ENCODE measurements at regions not wholly inside any gene's neighbourhood (a gene's known extent, or its start where the extent isn't known, plus 50 kb on each side); places are given as distances from the start of the nearest gene placed in this dataset.
"Not testable (repeated sequence)": the region's sequence is repeated elsewhere in the genome, so short reads cannot be mapped to it uniquely, and the experiment has no call there.

GRCh38 chr7:24110056-24110455, 173.9 kb upstream of the NPY start:
- no peak for DNase-seq (ENCODE audit: low read depth)
- no peak overlapping the region for H3K4me3 ChIP-seq (ENCODE audit: low read depth, low read length)
- no peak for TF ChIP-seq CTCF (IDR thresholded peaks at IDR 0.05; ENCODE audit: insufficient read depth, low read length)

GRCh38 chr7:24113506-24113905, 170.5 kb upstream of the NPY start:
- TF ChIP-seq CTCF (IDR thresholded peaks at IDR 0.05; ENCODE audit: insufficient read depth, low read length): no peak
- H3K4me3 ChIP-seq (ENCODE audit: low read depth, low read length): no peak overlapping the region
- DNase-seq (ENCODE audit: low read depth): no peak

GRCh38 chr7:24115661-24116060, 168.3 kb upstream of the NPY start:
- no peak overlapping the region for H3K4me3 ChIP-seq (ENCODE audit: low read depth, low read length)
- no peak for DNase-seq (ENCODE audit: low read depth)
- TF ChIP-seq CTCF (IDR thresholded peaks at IDR 0.05; ENCODE audit: insufficient read depth, low read length): no peak

- not testable (repeated sequence) for H3K4me3 ChIP-seq (ENCODE audit: low read depth, low read length); DNase-seq (ENCODE audit: low read depth)
These were observed 166.0 kb upstream of the NPY start for GRCh38 chr7:24117903-24118499.

GRCh38 chr7:24119852-24120251, 164.1 kb upstream of the NPY start:
- H3K4me3 ChIP-seq (ENCODE audit: low read depth, low read length): no peak overlapping the region
- TF ChIP-seq CTCF (IDR thresholded peaks at IDR 0.05; ENCODE audit: insufficient read depth, low read length): no peak
- no peak for DNase-seq (ENCODE audit: low read depth)

GRCh38 chr7:24123076-24123475, 160.9 kb upstream of the NPY start:
- TF ChIP-seq CTCF (IDR thresholded peaks at IDR 0.05; ENCODE audit: insufficient read depth, low read length): no peak
- peak; percentile 8 for DNase-seq (ENCODE audit: low read depth)
- no peak overlapping the region for H3K4me3 ChIP-seq (ENCODE audit: low read depth, low read length)

GRCh38 chr7:24125765-24126164, 158.2 kb upstream of the NPY start:
- no peak for TF ChIP-seq CTCF (IDR thresholded peaks at IDR 0.05; ENCODE audit: insufficient read depth, low read length)
- H3K4me3 ChIP-seq (ENCODE audit: low read depth, low read length): no peak overlapping the region
- DNase-seq (ENCODE audit: low read depth): no peak
